ENCODE measurements at regions not wholly inside any gene's neighbourhood (a gene's known extent, or its start where the extent isn't known, plus 50 kb on each side); places are given as distances from the start of the nearest gene placed in this dataset.
A peak's percentile ranks its signal among the peaks of the same experiment; 100 is the strongest.

DNA sequence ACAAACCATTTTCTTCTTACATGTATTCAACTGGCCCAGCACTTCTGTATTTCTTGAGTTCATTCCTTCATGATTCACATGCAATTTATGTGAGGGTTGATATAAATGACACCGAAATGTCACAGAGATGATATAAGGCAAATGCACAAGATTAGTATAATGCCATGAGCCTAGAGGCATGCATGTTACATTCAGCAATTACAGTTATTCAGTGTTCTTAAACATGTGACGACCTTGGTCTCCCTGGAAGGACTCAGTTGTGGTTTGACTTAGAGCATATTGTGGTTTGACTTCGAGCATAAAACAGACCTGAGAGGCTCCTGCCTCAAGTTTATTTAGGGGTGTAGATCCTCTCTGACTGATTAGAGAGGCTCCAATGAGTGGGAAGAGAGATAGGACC, 752.1 kb upstream of the POM121L12 start:
- FAIRE-seq (peak; percentile 23), DNase-seq (ENCODE audit: low spot score) (no peak)

DNA sequence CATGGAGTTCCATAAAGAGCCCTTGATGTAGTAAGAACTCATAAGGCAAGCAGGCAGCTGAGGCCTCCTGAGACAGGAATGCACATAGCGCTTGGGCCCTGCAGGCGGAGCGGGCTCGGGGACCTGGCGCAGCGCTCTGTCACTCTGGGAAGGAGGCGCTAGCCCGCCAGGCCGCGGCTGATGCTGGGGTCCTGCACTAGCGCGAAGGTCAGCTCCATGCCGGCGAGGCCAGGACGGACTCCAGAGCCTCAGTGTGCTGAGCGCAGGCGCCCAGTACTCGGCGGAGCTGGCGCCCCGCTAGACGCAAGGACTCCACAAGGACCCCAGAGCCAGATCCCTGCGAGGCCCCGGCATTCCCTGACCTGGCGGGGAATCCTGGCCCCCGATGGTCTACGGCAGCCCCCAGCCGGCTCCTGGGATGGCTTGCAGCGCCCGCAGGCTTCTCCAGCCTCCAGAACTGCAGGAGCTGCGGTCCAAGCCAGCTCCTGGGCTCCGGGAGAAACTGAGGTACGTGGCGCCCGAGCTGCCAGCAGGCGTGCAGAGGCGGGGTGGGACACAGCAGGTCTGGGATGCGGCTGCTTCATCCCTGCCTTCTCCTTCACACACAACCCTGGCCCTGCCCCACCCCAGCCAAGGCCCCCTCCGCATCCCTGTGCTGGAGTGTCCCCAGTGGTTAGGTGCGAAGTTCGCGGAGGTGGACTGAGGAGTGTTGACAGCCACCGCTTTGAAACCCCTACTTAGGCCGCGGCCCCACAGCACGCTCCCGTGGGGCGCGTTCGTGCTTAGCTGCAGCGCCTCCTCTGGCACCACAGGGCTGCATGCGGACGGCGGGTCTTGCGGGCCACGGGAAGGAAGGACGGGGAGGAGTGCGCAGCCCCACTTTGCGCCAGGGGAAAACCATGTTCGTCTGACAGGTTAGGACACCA, 761.5 kb upstream of the POM121L12 start:
- DNase-seq (ENCODE audit: low spot score) (peak; percentile 79), FAIRE-seq (peak; percentile 72)

DNA sequence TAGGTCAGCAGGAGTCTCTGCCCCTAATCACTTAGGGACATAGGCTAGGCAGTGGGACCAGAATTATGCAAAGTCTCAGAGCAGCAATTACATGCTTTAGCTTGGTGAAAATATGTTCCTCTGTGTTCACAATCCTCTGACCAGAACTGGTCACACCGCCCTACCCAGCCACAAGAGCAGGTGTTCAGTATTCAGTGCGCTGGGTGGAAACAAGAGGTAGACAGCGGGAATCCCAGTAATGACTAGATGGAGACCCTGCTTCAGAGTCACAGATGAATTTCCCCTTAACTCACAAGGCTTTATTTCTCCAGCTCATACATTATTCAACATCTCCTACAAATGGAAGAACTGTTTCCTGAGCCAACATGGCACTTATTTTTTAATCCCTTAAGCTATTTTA, 763.7 kb upstream of the POM121L12 start:
- no peak for DNase-seq (ENCODE audit: low spot score)
- FAIRE-seq: no peak

DNA sequence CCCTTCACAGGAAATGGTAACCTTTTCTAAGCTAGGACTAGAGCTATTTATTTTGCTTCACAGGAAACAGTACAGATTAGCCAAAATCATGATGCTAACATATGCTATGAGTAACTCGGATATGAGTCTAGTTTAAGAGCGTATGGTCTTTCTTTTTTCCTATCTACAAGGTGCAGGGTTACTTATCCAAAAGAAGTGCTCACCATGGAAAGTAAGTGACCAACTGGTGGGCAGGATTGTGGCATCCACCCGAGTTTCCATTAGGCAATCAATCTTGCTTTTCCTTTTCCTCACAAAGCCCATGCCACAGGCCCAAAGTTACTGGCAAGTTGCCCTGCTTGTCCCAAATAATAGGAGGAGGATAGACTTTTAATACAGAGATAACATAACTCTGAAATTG, 765.1 kb upstream of the POM121L12 start:
- DNase-seq (ENCODE audit: low spot score) (no peak), FAIRE-seq (no peak)

DNA sequence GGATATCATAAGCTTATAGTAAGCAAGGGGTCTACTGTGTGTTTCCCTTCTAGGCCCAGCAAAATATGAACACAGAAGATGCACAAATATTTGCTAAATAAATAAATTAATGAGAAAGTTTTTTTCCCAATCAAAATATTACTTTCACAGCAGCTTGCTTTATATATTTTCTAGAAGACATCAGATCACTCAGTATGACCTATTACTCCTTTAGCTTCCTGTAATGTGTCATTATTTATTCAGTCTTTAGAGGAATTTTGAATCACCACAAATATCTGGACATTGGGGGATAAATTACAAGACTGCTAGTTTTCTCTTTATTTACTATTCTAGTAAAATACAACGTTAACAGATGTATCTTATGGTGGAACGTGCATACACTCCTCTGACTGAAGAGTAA, 765.8 kb upstream of the POM121L12 start:
- FAIRE-seq: no peak
- no peak for DNase-seq (ENCODE audit: low spot score)

DNA sequence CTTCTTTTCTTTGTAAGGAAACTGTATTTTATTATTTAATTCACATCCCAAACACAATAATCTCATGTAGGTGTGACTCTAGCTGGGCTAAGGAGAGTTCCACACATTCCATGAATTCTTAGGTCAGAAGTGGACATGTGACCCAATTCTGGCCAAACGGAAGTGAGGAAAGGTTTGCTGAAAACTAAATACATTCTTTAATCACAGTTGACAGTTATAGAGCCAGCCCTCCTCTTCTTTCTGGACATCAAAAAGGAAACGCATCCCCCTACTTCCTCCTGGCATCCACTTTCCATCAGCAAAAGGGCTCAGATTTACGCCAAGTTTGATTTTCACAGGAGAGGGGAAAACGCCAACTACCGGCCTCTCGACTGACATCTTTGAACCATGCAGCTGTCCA, 774.4 kb upstream of the POM121L12 start:
- FAIRE-seq (no peak), DNase-seq (ENCODE audit: low spot score) (peak; percentile 27)

DNA sequence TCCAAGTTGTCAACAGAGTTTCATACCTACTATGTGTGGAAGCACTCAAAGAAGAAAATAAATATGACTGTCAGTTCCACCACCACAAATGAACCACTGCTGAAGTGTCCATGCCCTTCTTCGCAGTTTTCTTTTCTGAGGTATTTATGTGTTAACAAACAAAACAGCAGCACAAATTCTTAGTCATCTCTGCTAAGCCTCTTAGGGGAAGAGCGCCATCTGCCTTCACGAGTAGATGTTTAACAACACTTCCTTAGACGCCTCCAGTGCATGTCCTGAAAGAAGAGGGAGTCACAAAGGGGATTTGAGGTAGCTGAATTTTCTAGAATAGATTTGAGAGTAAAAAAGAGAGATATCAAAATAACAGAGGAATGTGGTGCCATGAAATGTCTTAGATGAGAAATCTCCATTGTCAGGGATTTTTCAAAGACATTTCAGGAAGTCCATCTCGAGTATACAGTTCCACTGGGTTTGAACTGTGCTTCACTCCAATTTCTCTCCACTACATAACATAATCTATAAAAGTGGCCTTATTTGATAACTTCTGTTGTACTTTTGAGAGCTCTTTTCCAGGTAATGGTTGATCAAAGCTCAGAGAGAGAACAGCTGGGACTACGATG, 775.3 kb upstream of the POM121L12 start:
- DNase-seq (ENCODE audit: low spot score) (peak; percentile 27), FAIRE-seq (no peak)

DNA sequence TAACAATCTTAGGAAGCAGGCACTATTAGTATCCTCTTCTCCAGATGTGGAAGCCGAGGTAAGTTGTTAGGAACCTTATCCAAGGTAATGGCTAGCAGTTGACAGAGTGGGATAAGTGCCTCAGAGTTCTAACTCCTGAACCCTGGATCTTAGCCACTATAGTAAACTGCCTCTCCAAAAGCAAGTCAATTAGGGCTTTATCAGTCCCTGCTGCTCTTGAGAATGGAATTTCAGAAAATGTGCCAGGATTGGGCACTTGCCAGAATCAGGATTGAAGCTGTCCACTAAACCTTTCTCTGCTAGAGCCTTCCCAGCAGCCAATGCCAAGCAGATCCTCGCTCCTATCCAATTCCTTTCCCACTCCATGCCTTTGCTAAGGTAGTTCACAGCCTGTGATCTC, 777.5 kb upstream of the POM121L12 start:
- no peak for FAIRE-seq
- DNase-seq (ENCODE audit: low spot score): no peak

DNA sequence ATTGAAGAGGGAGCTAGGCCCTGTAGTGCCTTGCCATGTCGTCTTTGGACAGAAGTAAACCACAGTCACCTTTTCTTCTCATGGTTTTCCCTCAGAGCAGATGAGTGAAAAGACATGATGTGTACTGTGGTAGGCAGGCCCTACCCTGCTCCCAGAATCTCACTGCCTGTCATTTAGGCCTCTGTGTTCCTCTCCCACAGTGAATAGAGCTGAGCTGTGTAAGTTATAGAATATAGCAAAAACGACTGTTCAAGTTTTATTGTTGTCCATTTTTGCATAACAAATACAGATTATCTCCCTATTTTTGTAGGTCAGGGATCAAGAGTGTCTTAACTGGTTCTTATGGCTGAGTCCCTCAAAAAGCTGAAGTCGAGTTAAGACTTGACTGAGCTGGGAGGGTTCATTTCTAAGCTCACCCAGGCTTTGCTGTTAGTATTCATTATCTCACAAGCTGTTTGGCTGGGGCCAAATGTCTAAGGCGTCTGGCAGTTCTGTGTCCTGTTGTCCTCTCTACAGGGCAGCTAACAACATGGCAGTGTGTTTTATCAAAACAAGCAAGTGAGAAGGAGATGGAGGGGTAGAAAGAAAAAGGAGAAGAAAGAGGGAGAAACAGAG, 780.9 kb upstream of the POM121L12 start:
- no peak for FAIRE-seq

DNA sequence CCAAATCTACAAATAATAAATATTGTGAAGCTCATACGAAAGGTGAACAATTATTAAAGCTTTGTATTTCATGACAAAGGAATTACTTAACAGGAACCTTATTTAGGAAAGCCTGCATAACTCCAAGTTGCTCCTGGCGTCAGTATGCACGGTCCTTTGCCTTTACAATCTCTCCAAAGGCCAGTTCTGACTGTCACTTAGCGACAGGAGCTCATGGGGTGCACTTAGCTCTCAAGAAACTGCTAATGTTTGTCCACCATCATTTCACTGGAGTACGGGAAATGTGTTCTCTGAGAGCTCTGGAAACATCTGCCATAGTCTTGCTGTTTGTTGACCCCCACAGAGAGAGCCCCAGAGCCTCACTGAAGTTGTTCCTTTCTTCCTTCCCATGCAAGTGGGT, 781.5 kb upstream of the POM121L12 start:
- FAIRE-seq: no peak
- DNase-seq (ENCODE audit: low spot score): no peak

More for the DNA sequence above, 780.9 kb upstream of the POM121L12 start:
- no peak for DNase-seq (ENCODE audit: low spot score)

DNA sequence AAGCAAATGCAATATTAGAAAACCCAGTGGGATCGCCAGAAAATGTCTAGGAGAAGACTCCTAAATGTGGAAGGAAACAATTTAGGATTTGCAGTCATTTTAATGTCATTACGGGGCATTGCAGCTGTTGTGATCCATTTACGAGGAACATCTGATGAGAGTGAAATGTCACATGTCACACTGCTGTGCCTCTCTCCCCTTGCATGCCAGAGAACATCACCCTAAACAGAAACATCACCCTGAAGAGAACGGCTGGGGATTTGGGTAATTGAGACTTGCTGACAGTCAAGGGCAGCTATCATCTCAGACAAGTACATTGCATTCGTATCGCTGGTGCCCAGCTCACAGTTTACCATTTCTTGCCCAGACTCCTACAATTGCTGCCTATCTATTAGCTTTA, 785.7 kb upstream of the POM121L12 start:
- FAIRE-seq (no peak), DNase-seq (ENCODE audit: low spot score) (no peak)

DNA sequence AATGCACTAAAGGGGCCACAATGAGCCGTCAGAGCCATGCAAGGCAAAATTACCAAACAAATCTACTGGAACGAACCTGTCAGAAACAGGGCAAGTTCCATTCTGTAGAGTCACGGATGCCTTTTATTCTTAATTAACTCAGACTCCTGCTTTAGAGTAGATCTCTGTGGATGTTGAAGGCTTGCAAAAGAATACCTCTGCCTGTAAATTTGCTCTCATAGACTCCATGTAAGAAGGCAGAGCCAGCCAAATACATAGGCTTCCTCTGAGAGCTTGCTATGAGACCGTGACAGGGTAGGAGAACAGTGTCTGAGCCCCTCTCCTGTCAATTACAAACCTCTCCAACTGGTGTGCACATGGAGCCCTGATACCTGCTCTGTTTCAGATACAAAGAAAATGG, 787.9 kb upstream of the POM121L12 start:
- no peak for FAIRE-seq
- no peak for DNase-seq (ENCODE audit: low spot score)

DNA sequence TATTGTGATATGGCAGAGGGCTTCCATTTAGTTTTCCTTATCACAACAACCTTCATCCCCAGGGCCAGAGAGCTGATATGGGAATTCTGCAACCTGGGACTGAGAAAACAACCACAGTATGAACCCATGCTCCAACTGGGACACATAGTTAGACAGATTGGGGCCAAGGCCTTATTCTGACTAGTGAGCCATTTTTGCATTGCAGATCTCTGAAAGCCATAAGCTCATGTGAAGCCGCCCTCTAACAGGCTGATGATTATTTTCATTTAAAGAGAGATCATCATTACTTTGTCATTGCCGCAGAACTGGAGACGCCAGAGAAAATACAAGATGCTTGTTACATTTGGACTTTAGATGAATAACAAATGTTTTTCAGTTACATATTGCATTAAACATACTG, 791.7 kb upstream of the POM121L12 start:
- FAIRE-seq (no peak), DNase-seq (ENCODE audit: low spot score) (no peak)

DNA sequence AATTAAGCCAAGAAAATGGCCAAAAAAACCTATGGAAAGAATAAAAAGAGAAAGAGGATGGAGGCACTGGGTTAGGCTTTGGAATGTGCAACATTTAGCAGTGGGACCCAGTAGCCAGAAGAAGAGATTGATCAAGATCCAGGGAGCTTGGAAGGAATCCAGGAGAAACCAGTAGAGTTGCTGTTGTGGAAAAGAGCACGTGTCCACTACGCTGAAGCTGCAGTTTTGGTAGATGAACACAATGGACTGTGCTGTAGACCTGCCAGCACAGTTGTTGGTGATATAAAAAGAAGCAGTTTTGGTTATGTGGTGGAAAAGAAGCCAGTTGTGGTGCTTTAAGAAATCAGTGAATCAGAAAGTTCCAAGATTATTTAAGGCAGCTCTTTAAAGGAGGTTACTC, 802.2 kb upstream of the POM121L12 start:
- no peak for DNase-seq (ENCODE audit: low spot score)
- no peak for FAIRE-seq

DNA sequence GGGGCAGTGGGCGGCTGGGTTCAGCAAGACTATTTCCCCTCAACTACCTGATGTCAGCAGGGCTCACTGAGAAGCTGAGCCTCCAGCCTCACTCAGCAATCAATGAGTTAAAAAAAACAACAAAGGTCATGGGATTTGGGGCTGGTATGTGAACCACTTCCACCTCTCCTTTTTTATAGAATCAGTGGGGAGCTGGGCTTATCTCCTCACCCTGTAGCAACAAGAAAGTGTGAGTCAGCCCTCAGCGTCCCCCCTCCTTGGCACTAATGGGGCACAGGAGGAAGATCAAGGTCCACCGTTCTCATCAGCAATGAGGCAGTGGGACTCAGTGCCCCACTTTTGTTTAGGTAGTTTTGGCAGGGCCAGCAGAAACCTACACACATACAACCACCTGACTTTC, 823.5 kb upstream of the POM121L12 start:
- DNase-seq (ENCODE audit: low spot score): no peak
- FAIRE-seq: no peak

DNA sequence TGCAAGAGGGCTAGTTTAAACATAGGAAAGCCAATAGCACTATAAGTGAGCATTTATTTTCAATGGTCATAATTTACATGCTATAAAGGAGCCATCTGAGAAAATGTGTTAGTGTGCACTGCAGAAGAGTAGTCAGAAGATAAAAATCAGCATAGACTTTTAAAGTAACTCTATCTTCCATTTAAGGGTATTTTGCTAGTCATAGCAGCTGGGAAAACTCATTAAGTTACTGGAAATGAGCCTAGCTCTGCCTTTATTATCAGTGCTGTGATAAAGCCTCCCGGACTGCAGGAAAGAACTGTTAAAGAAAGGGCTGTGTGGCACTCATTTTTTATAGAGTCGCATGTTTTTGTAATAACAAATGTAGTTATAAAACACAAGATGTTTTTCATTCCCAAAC, 825.8 kb upstream of the POM121L12 start:
- FAIRE-seq (no peak), DNase-seq (ENCODE audit: low spot score) (no peak)

DNA sequence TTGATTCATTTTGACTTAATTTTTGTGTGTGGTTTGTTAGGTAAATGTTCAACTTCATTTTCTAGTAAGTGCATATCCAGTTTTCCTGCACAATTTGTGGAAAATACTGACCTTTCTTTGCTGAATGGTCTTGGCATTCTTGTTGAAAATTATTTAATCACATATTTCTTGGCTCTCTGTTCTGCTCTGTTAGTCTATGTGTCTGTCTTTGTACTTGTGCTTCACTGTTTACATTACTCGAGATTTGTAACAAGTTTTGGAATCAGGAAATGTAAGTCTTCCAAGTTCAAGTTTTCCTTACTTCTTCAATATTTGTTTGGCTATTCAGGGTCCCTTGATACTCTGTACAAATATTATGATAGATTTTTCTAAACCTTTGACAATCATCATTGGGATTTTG, 838.2 kb upstream of the POM121L12 start:
- DNase-seq (ENCODE audit: low spot score) (no peak), FAIRE-seq (no peak)

DNA sequence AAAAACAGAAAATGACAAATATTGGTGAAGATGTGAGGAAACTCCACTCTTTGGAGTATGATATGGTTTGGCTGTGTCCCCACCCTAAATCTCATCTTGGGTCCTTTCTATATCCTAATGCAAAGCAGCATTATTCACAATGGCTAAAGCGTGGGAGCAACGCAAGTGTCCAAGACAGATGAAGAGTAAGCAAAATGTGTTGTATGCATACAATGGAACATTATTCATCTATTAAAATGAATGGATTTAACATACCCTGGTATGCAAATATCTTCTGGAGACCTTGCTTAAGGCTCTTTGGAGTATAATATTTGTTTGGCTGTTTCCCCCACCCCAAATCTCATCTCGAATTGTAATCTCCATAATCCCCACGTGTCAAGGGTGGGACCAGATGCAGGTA, 839.8 kb upstream of the POM121L12 start:
- no peak for FAIRE-seq

DNA sequence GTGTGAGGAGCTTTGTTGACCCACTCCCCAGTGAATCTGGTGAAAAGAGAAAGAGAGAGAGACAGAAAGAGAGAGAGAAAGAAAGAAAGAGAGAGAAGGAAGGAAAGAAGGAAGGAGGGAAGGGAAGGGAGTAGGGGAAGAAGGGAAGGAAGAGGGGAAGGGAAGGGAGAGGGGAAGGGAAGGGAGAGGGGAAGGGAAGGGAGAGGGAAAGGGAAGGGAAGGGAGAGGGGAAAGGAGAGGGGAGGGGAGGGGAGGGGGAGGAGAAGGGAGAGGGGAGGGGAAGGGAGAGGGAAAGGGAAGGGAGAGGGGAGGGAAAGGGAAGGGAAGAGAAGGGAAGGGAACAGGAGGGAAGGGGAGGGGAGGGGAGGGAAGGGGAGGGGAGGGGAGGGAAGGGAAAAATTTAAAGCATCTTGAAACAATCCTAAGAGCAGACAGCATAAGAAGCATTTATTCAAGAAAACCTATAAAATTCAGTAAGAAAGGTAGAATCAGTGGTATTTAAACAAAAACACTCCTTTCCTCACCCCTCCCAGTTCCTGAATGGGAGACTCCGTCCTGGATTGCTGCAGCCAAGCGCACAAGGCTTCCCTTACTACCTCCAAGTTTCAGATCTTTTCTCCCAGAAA, 846.2 kb upstream of the POM121L12 start:
- FAIRE-seq (no peak), DNase-seq (ENCODE audit: low spot score) (no peak)

More for the DNA sequence above, 839.8 kb upstream of the POM121L12 start:
- no peak for DNase-seq (ENCODE audit: low spot score)

DNA sequence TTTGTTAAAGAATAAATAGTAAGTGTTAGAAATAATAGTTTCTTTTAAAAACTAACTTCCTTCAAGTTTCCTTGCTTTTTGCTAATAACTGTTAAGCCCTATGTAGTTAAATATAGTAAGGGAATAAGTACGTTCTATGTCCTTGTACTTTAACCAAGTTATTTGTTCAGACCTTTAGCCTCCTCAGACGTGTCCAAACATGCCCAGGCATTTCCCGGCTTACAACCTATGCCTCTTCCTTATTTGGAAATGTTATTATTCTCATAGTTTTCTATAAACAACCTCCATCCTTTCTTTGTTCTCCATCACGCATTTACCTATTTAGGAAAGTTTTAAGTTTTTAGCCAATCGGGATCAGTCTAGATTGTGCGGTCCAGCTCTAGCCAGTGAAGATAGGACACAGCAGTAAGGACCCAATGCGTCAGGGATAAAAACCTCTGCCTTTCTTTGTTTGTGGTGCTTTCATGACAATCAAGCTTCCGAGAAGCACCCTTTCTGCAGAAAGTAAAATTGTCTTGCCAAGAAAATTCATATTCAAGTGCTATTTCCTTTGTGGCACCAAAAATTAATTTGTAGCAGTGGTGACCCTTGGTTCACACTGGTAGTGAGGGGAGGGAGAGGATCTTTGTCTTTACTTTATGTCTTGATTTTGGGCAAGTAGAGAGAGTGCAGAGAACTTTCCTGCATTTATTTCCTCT, 851.3 kb upstream of the POM121L12 start:
- no peak for FAIRE-seq
- DNase-seq (ENCODE audit: low spot score): no peak

DNA sequence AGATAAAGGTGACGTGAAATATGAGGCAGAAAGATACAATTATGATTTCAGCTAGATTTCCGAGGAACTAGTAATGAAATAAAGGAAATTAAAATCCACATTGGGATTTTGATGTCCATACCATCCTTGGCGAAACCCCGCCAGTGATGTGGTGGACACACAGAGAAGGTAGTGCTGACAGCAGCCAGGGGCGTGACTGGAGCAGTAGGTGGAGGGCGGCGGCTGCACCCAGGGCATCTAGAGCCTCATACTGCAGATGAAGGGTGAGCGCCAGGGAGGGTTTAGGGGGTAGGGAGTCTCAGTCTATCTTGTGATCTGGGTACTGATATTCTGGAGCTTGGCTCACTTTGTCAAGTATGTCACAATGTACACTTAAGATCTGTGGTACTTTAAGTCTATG, 855.5 kb upstream of the POM121L12 start:
- no peak for DNase-seq (ENCODE audit: low spot score)
- FAIRE-seq: no peak

Data from urothelium cell line (cell line).